Natural killer cell (primary cell): ENCODE measurements at regions not wholly inside any gene's neighbourhood (a gene's known extent, or its start where the extent isn't known, plus 50 kb on each side); places are given as distances from the start of the nearest gene placed in this dataset.

Experiments
- ATAC-seq, 3 donors: fragments of 150-1000 bp in 2 of 3; fragments of 200-7000 bp in 1 of 3; cut with Tn5 transposase; 1 replicate in 1 of 3; 2 replicates in 2 of 3; pipeline ENCODE4 v1.10.0; 2021; ENCODE audit warnings: mild to moderate bottlenecking in 2 of 3, moderate library complexity in 2 of 3
- DNase-seq, 2 donors: peaks; one replicate each; pipeline versions ENCODE4 v3.0.0 to v3.0.0-alpha.2; 2013 to 2021; ENCODE audit warnings: mixed read lengths in 1 of 2
- H3K27ac ChIP-seq: one replicate; pipeline ENCODE4 v1.5.1; 2013; ENCODE audit warnings: mild to moderate bottlenecking, low read length
- H3K27me3 ChIP-seq: one replicate; pipeline ENCODE4 v1.6.1; 2013; ENCODE audit warnings: low read length; ENCODE audit not compliant: control insufficient read depth, insufficient read depth
- H3K36me3 ChIP-seq: one replicate; pipeline ENCODE4 v1.6.1; 2013; ENCODE audit warnings: low read length; ENCODE audit not compliant: control insufficient read depth, insufficient read depth
- H3K4me1 ChIP-seq: one replicate; pipeline ENCODE4 v1.6.1; 2013; ENCODE audit warnings: low read length; ENCODE audit not compliant: control insufficient read depth, insufficient read depth
- H3K4me3 ChIP-seq: one replicate; pipeline ENCODE4 v1.5.1; 2013; ENCODE audit warnings: low read length
- H3K9me3 ChIP-seq: one replicate; pipeline ENCODE4 v1.6.1; 2013; ENCODE audit warnings: low read length; ENCODE audit not compliant: control insufficient read depth, insufficient read depth
- H3K27ac Mint-ChIP-seq, 2 donors: one replicate each; pipeline ENCODE4 v1.8.0; 2022; ENCODE audit warnings: mild to moderate bottlenecking in 2 of 2, mixed read lengths in 2 of 2, moderate library complexity in 1 of 2
- H3K27me3 Mint-ChIP-seq, 2 donors: one replicate each; pipeline ENCODE4 v1.8.0; 2022; ENCODE audit warnings: low read depth in 2 of 2, mixed read lengths in 2 of 2
- H3K36me3 Mint-ChIP-seq: one replicate; pipeline ENCODE4 v1.8.0; 2022; ENCODE audit warnings: mixed read lengths
- H3K4me1 Mint-ChIP-seq, 2 donors: one replicate each; pipeline ENCODE4 v1.8.0; 2022; ENCODE audit warnings: mixed read lengths in 2 of 2
- H3K4me3 Mint-ChIP-seq: one replicate; pipeline ENCODE4 v1.8.0; 2022; ENCODE audit warnings: mild to moderate bottlenecking, moderate library complexity, mixed read lengths
- H3K9me3 Mint-ChIP-seq, 2 donors: one replicate each; pipeline ENCODE4 v1.8.0; 2022; ENCODE audit warnings: mixed read lengths in 2 of 2
- CTCF ChIP-seq: fragments of 200-600 bp; IDR thresholded peaks from one replicate; pipeline ENCODE4 v1.8.0; 2022; ENCODE audit warnings: antibody characterized with exemption
- WGBS: methylation state at CpG from one replicate; pipeline ENCODE4 v1.1.7; 2013; ENCODE audit warnings: missing lambda C conversion rate; ENCODE audit not compliant: insufficient coverage; 5-methylcytosine and 5-hydroxymethylcytosine counted together
- intact Hi-C: fragments of 100-400 bp; cut with micrococcal nuclease; formaldehyde crosslinking; loops from one replicate; pipeline ENCODE4 v1.14.2; 2022

- intact Hi-C loops: no loop called here
- DNase-seq: no peak
These were observed 309.3 kb downstream of the CASP12 start for GRCh38 chr11:104588970-104589369.

GRCh38 chr11:104588446-104588845 is 309.8 kb downstream of the CASP12 start:
- DNase-seq: no peak
- Mint-ChIP-seq H3K4me1 (no peaks in the 10 kb centered on the region), H3K27me3 (peaks cover 12 to 25% of the 10 kb centered on the region in 2 donors), H3K9me3 (no peaks in the 10 kb centered on the region), H3K27ac (no peak overlapping the region), H3K4me3 (no peak overlapping the region), H3K36me3 (no peaks in the 10 kb centered on the region)
- H3K27ac ChIP-seq: no peak overlapping the region
- no peak for ATAC-seq
- no peaks in the 10 kb centered on the region for H3K9me3 ChIP-seq
- no peaks in the 10 kb centered on the region for H3K4me1 ChIP-seq
- TF ChIP-seq CTCF: no peak
- H3K36me3 ChIP-seq: no peaks in the 10 kb centered on the region
- H3K27me3 ChIP-seq: peaks cover 2% of the 10 kb centered on the region
- no peak overlapping the region for H3K4me3 ChIP-seq
- 33% methylated on average over 1 of the region's 2 CpGs for WGBS
- intact Hi-C loops: no loop called here

More at GRCh38 chr11:104588970-104589369, 309.3 kb downstream of the CASP12 start:
- no peak overlapping the region for H3K4me3 ChIP-seq
- TF ChIP-seq CTCF: no peak
- no peaks in the 10 kb centered on the region for H3K9me3 Mint-ChIP-seq
- no peaks in the 10 kb centered on the region for H3K4me1 ChIP-seq
- H3K4me3 Mint-ChIP-seq: no peak overlapping the region
- no peak overlapping the region for H3K27ac ChIP-seq
- no peaks in the 10 kb centered on the region for H3K36me3 Mint-ChIP-seq
- ATAC-seq: no peak
- no peak overlapping the region for H3K27ac Mint-ChIP-seq
- H3K36me3 ChIP-seq: no peaks in the 10 kb centered on the region
- no peaks in the 10 kb centered on the region for H3K9me3 ChIP-seq
- WGBS: 100% methylated on average over 1 of the region's 1 CpG
- no peaks in the 10 kb centered on the region for H3K4me1 Mint-ChIP-seq
- H3K27me3 Mint-ChIP-seq: peaks cover 11 to 21% of the 10 kb centered on the region in 2 donors
- H3K27me3 ChIP-seq: peaks cover 2% of the 10 kb centered on the region

- Histone ChIP-seq H3K36me3 (no peaks in the 10 kb centered on the region), H3K9me3 (no peaks in the 10 kb centered on the region), H3K4me3 (no peak overlapping the region), H3K4me1 (no peaks in the 10 kb centered on the region), H3K27me3 (peaks cover 2% of the 10 kb centered on the region), H3K27ac (no peak overlapping the region)
- Mint-ChIP-seq H3K36me3 (no peaks in the 10 kb centered on the region), H3K27ac (no peak overlapping the region), H3K4me3 (no peak overlapping the region), H3K9me3 (no peaks in the 10 kb centered on the region), H3K4me1 (no peaks in the 10 kb centered on the region), H3K27me3 (peaks cover 14 to 30% of the 10 kb centered on the region in 2 donors)
- no peak for DNase-seq
- intact Hi-C loops: no loop called here
- WGBS: 83% methylated on average over 1 of the region's 2 CpGs
- no peak for TF ChIP-seq CTCF
- ATAC-seq: no peak
These were observed 313.4 kb downstream of the CASP12 start for GRCh38 chr11:104584823-104585222.

GRCh38 chr11:104583857-104584256 is 314.4 kb downstream of the CASP12 start:
- ATAC-seq: no peak

More at GRCh38 chr11:104583857-104584256, 314.4 kb downstream of the CASP12 start:
- Histone ChIP-seq H3K9me3 (no peaks in the 10 kb centered on the region), H3K4me3 (no peak overlapping the region), H3K27ac (no peak overlapping the region), H3K36me3 (no peaks in the 10 kb centered on the region), H3K4me1 (no peaks in the 10 kb centered on the region), H3K27me3 (peaks cover 2% of the 10 kb centered on the region)
- Mint-ChIP-seq H3K4me3 (no peak overlapping the region), H3K36me3 (no peaks in the 10 kb centered on the region), H3K27ac (no peak overlapping the region), H3K9me3 (no peaks in the 10 kb centered on the region), H3K4me1 (no peaks in the 10 kb centered on the region), H3K27me3 (peaks cover 14 to 30% of the 10 kb centered on the region in 2 donors)
- intact Hi-C loops: no loop called here
- TF ChIP-seq CTCF: no peak
- 89% methylated on average over 9 of the region's 10 CpGs for WGBS
- no peak for DNase-seq
